ENCODE measurements at regions not wholly inside any gene's neighbourhood (a gene's known extent, or its start where the extent isn't known, plus 50 kb on each side); places are given as distances from the start of the nearest gene placed in this dataset.

DNA sequence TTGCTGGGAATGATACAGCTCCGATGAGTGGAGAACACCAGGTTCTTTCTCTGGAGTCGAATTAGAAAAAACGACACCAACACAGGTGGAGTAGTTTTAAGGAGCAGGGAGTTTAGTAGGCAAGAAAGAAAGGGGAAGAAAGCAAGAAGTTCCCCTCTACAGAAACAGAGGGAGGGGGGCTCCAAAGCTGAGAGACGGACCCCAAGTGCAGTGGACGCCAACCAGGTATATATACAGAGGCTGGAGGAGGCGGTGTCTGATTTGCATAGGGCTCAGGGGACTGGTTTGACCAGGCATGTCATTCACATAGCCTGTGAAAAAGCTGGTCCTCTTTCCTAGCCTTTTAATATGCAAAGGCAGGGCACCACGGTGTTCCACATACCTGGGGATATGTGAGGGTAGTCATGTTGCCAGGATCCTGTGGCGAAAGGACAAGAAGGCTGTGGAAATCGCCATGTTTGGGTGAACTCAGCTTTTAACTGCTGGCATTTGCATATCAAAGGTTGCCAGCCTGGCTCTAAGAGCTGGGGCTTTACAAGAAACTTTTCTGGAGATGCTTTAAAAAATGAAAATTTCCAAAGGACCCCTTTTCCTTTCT lies 887.4 kb upstream of the EPHA6 start:
- no peak for DNase-seq (ENCODE audit: low spot score)

GRCh38 chr3:95934181-95934580 lies 880.2 kb upstream of the EPHA6 start:
- no peak for DNase-seq (ENCODE audit: low spot score)

DNA sequence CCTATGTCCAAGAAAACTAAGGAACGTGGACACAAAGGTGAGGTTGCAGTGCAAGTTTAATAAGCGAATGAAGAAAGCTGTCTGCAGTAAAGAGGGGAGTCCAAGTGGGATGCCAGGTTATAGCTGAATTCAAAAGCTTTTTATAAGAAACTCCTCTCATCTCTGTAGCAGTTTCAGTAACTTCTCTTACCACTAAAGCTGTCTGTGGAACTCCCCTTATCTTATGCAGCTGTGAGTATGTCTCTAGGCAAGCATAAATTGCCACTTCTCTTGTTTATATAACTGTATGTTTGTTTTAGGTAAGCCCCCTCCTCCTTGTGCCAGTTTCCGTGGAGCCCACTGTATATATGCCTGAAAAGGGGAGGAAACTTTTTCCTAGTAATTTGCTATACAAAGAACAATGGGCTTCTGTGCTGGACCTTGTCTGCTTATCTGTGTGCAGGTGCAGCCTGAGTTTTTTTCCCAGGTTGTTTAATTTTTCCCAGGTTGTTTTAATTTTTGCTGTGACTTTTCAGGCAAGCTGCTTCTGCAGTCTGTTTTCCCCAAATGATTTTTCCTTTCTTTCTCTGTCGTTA lies 875.1 kb upstream of the EPHA6 start:
- DNase-seq (ENCODE audit: low spot score): no peak

DNA sequence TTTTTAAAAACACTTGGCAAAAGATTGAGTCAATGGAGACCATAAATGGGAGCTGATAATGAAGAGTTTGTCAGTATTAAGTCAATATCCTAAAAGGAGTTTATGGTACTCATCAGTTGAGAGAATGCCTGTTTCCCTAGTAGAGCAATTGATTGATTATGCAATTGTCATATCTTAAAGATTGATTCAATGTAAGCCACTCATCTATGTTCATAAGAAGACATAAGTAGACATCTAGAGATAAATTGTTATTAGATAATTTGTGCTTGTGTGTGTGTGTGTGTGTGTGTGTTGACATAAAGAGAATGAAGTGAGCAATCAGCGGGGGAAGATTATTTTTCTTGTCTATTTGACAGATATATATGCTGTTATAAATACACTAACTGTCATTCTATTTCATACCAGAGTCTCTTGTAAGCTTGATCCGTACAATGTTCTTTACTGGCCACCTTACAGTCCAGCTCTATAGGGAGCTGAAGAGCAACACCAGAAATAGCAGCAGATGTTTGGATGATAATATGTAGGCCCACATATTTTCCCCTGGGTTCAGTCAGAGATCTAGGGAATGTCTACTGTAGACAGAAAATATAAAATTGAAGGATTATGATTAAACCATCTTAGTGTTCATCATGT lies 848.6 kb upstream of the EPHA6 start:
- no peak for DNase-seq (ENCODE audit: low spot score)

- DNase-seq (ENCODE audit: low spot score): no peak
These were observed 842.8 kb upstream of the EPHA6 start for GRCh38 chr3:95971573-95971972.

GRCh38 chr3:95994338-95994737 lies 820.1 kb upstream of the EPHA6 start:
- DNase-seq (ENCODE audit: low spot score): no peak

DNA sequence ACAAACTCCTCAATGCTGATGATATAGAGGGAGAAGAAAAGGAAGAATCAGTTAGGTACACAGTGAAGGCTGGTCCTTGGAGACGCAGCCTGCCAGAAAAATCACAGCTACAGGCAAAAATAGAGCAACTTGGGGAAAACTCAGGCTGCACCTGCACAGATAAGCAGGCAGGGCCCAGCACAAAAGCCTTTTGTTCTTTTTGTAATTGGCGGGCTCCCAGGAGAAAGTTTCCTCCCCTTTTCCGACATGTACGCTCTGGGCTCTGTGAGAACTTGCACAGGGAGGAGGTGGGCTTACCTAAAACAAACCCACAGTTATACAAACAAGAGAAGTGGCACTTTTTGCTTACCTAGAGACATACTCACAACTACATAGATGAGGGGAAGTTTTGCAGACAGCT lies 813.4 kb upstream of the EPHA6 start:
- DNase-seq (ENCODE audit: low spot score): no peak

- no peak for DNase-seq (ENCODE audit: low spot score)
These were observed 806.7 kb upstream of the EPHA6 start for GRCh38 chr3:96007650-96008195.

GRCh38 chr3:96012939-96013338 lies 801.5 kb upstream of the EPHA6 start:
- no peak for DNase-seq (ENCODE audit: low spot score)

- DNase-seq (ENCODE audit: low spot score): no peak
These were observed 796.8 kb upstream of the EPHA6 start for GRCh38 chr3:96017556-96017955.

GRCh38 chr3:96022676-96023075 lies 791.7 kb upstream of the EPHA6 start:
- no peak for DNase-seq (ENCODE audit: low spot score)

- DNase-seq (ENCODE audit: low spot score): no peak
These were observed 786.7 kb upstream of the EPHA6 start for GRCh38 chr3:96027718-96028117.

DNA sequence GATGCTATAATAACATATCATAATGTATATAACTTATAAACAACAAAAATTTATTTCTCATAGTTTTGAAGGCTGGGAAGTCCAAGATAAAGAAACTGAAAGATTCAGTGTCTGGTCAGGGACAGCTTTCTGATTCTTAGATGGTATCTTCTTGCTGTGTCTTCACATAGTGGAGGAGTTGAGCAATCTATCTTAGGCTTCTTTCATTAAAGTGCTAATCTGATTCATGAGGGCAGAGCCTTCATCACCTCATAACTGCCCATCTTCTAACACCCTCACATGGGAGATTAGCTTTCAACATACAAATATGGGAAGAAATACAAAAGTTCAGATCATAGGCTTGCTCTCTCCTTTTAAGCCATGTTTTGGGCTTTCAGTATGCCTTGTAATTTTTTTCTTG lies 774.8 kb upstream of the EPHA6 start:
- no peak for DNase-seq (ENCODE audit: low spot score)

DNA sequence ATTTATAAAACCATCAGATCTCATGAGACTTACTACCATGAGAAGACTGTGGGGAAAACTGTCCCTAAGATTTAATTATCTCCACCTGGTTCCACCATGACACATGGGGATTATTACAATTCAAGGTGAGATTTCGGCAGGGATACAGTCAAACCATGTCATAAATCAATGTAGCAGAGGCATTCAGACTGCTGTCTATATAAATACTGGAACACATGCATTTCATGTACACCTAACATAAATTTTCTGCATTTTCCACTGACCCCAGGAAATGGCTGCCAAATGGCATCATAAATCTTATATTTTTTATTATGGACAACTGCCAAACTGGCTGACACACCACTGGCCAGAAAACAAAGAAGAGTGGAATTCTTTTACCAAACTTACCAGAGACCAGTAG lies 755.1 kb upstream of the EPHA6 start:
- no peak for DNase-seq (ENCODE audit: low spot score)

- no peak for DNase-seq (ENCODE audit: low spot score)
These were observed 745.3 kb upstream of the EPHA6 start for GRCh38 chr3:96069065-96069464.

- no peak for DNase-seq (ENCODE audit: low spot score)
These were observed 743.7 kb upstream of the EPHA6 start for GRCh38 chr3:96070678-96071077.

GRCh38 chr3:96071097-96071496 lies 743.3 kb upstream of the EPHA6 start:
- DNase-seq (ENCODE audit: low spot score): no peak

DNA sequence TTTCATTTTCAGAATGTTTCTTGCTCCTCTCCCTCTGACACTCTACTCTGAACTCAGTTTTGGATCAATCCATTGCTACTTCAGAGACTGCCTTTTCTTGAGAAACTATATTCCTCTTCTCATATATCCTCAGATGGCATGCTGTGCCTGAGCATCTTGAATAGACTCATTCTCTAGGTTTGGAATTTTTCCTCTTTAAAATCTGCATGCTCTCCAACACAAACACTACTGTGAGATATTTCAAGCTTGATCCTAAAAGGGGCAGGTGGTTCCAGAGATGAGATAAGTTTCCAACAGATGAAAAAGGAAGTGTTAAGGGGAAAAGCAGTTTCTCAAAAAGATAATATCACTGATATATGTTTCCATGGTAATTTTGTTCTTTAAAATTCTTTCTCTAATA lies 742.2 kb upstream of the EPHA6 start:
- DNase-seq (ENCODE audit: low spot score): no peak

- DNase-seq (ENCODE audit: low spot score): no peak
These were observed 730.8 kb upstream of the EPHA6 start for GRCh38 chr3:96083610-96084009.

DNA sequence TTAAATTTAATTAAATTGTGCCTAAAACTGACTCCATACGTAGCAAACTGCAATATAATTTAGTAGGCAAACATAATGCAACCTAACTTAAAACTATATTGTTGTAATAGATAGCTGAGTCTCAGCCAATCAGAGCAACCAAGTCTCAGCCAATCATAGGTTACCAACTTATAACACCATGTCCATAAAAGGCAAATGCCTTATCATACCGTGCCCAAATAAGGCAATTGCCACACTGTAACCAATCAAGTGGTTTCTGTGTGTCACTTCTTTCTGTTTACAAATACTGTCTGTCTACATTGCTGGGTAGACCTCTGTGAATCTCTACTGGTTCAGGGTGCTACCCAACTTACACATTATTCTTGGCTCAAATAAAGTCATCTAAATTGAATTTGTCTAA lies 728.4 kb upstream of the EPHA6 start:
- no peak for DNase-seq (ENCODE audit: low spot score)

GRCh38 chr3:96101006-96101560 lies 713.3 kb upstream of the EPHA6 start:
- DNase-seq (ENCODE audit: low spot score): no peak

GRCh38 chr3:96106701-96107100 lies 707.7 kb upstream of the EPHA6 start:
- DNase-seq (ENCODE audit: low spot score): no peak
